ENCODE measurements at regions not wholly inside any gene's neighbourhood (a gene's known extent, or its start where the extent isn't known, plus 50 kb on each side); places are given as distances from the start of the nearest gene placed in this dataset.

GRCh38 chr3:43906849-43907507, 216.2 kb downstream of the ABHD5 start:
- in situ Hi-C loops (cut with MboI; ENCODE audit: low sequenced_read_pairs, unreplicated experiment), result no loop called here
- DNase-seq (ENCODE audit: low spot score), result no peak
- TF ChIP-seq CTCF (IDR thresholded peaks at IDR 0.05; ENCODE audit: borderline replicate concordance, control extremely low read depth, extremely low read depth, insufficient read depth, missing control alignments), result no peak

GRCh38 chr3:43907508-43907858, 216.7 kb downstream of the ABHD5 start:
- in situ Hi-C loops (cut with MboI; ENCODE audit: low sequenced_read_pairs, unreplicated experiment), result no loop called here
- peak; percentile 62 for DNase-seq (ENCODE audit: low spot score)
- no peak for TF ChIP-seq CTCF (IDR thresholded peaks at IDR 0.05; ENCODE audit: borderline replicate concordance, control extremely low read depth, extremely low read depth, insufficient read depth, missing control alignments)

- no peak for DNase-seq (ENCODE audit: low spot score)
- TF ChIP-seq CTCF (IDR thresholded peaks at IDR 0.05; ENCODE audit: borderline replicate concordance, control extremely low read depth, extremely low read depth, insufficient read depth, missing control alignments), result no peak
- in situ Hi-C loops (cut with MboI; ENCODE audit: low sequenced_read_pairs, unreplicated experiment), result no loop called here
These were observed 217.7 kb downstream of the ABHD5 start for GRCh38 chr3:43908456-43908855.

- DNase-seq (ENCODE audit: low spot score), result no peak
- no peak for TF ChIP-seq CTCF (IDR thresholded peaks at IDR 0.05; ENCODE audit: borderline replicate concordance, control extremely low read depth, extremely low read depth, insufficient read depth, missing control alignments)
- in situ Hi-C loops (cut with MboI; ENCODE audit: low sequenced_read_pairs, unreplicated experiment), result no loop called here
These were observed 218.4 kb downstream of the ABHD5 start for GRCh38 chr3:43909149-43909548.

GRCh38 chr3:43910750-43911149, 220.0 kb downstream of the ABHD5 start:
- in situ Hi-C loops (cut with MboI; ENCODE audit: low sequenced_read_pairs, unreplicated experiment), result no loop called here
- TF ChIP-seq CTCF (IDR thresholded peaks at IDR 0.05; ENCODE audit: borderline replicate concordance, control extremely low read depth, extremely low read depth, insufficient read depth, missing control alignments), result no peak
- DNase-seq (ENCODE audit: low spot score), result no peak

- no peak for DNase-seq (ENCODE audit: low spot score)
- TF ChIP-seq CTCF (IDR thresholded peaks at IDR 0.05; ENCODE audit: borderline replicate concordance, control extremely low read depth, extremely low read depth, insufficient read depth, missing control alignments), result no peak
- in situ Hi-C loops (cut with MboI; ENCODE audit: low sequenced_read_pairs, unreplicated experiment), result no loop called here
These were observed 222.6 kb downstream of the ABHD5 start for GRCh38 chr3:43913036-43913948.
